ENCODE measurements at regions not wholly inside any gene's neighbourhood (a gene's known extent, or its start where the extent isn't known, plus 50 kb on each side); places are given as distances from the start of the nearest gene placed in this dataset.

DNA sequence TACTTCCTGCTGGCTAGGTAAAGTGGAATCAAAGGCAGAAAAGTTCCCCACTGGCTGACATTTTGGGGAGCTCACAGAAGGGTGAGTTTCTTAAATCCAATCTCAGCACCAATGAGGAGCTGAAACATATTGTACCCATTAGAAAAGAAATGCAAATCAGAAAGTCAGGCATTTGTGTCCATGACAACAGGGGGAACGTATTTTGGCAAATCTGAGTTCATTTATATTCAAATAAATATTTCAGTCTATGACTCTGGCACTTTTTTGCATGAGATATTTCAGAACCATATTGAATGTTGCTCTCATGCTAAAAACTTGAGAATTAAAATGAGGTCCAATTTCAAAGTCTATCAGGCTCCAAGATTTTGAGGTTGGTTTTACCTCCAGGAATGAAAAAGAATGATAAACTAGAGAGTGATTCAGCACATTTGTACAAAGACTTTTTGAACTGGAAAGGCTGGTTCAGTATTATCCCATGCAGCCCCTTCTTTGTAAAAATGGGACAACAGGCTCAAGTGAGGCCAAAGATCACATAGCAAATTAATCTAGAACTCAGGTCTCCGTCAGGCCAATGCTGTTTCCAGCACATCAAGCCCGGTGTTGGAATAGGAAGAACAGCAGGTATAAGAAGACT lies 202.2 kb downstream of the RRAGC start (continued):
- TF ChIP-seq NFE2 (IDR thresholded peaks at IDR 0.05; ENCODE audit: low read depth) = peak; percentile 88
- TF ChIP-seq MAFG (tag; conservative IDR thresholded peaks at IDR 0.05) = peak; percentile 76

DNA sequence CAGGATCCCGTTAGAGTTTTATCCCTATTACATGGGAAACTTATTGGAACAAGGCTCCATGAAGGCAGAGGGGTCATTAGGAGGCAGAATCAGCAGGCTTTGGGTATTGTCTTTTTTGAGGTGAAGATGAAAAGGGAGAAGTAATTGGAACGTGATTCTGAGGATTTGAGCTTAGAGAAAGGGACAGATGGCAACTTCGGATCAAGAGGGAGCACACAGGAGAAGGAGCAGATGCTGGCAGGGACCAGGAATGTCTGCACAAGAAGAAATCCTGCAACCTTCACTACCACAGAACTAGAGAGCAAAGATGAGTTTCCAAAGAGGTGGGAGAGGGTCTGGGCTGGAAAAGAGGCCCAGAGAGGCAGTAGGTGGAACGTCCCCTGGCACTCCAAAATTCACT lies 202.8 kb downstream of the RRAGC start:
- intact Hi-C loops (cut with micrococcal nuclease) (no loop called here), in situ Hi-C loops (cut with MboI) (no loop called here)
- no peak overlapping the region for H3K9ac ChIP-seq (ENCODE audit: insufficient read depth in 1 of 2, low read depth in 2 of 2, low read length in 2 of 2)
- TF ChIP-seq JUNB (CRISPR knock-in tag; conservative IDR thresholded peaks at IDR 0.05) = no peak
- TF ChIP-seq, protein P1, sequence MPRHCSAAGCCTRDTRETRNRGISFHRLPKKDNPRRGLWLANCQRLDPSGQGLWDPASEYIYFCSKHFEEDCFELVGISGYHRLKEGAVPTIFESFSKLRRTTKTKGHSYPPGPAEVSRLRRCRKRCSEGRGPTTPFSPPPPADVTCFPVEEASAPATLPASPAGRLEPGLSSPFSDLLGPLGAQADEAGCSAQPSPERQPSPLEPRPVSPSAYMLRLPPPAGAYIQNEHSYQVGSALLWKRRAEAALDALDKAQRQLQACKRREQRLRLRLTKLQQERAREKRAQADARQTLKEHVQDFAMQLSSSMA (CRISPR knock-in tag; IDR thresholded peaks at IDR 0.05) = no peak
- H3K9me3 ChIP-seq (replicated peaks; ENCODE audit: control insufficient read depth, insufficient read depth, low read depth, low read length) = peaks cover 6% of the 10 kb centered on the region; the same call in 1 of the 2 replicates
- no peaks in the 10 kb centered on the region for H4K20me1 ChIP-seq (replicated peaks; ENCODE audit: control insufficient read depth, insufficient read depth, low read length)
- no peak overlapping the region for H3K4me2 ChIP-seq (ENCODE audit: insufficient read depth, low read length)
- no TSS peak for BruUV-seq (replicated peaks)
- DNase-seq (ENCODE audit: extremely low read depth in 1 of 4, low spot score in 3 of 4) (no peak), ATAC-seq (no peak), FAIRE-seq (no peak)
- no peaks in the 10 kb centered on the region for H3K36me3 ChIP-seq (ENCODE audit: control insufficient read depth, insufficient read depth, low read length)
- ChIA-PET POLR2A (interaction anchor here (0.6 kb wide), 1 partner anchor 129 kb away, joined by 3 read pairs; no protein-coding TSS in a partner anchor), CTCF (ENCODE audit: low intra/inter-chr PET ratio) (no interaction called here)
- no peak overlapping the region for H3K4me3 ChIP-seq
- no peaks in the 10 kb centered on the region; a peak in 2 of 5 replicates for H3K4me1 ChIP-seq (replicated peaks in 1 of 2; ENCODE audit: control insufficient read depth in 2 of 2, insufficient read depth in 2 of 2, low read length in 2 of 2)
- no peaks in the 10 kb centered on the region for H3K9me1 ChIP-seq (ENCODE audit: control insufficient read depth, insufficient read depth, low read length)
- peaks cover 0 to 4% of the 10 kb centered on the region in 2 experiments; a peak in 2 of 5 replicates for H3K27me3 ChIP-seq (ENCODE audit: control insufficient read depth in 2 of 2, insufficient read depth in 2 of 2, low read length in 2 of 2)
- no peak overlapping the region for H3K27ac ChIP-seq (ENCODE audit: extremely low read depth, low read depth, low read length)
- H3K79me2 ChIP-seq (ENCODE audit: control insufficient read depth, insufficient read depth, low read length) = no peaks in the 10 kb centered on the region
- H2AFZ ChIP-seq (ENCODE audit: low read depth, low read length) = no peak overlapping the region
- WGBS (ENCODE audit: insufficient coverage, low coverage, missing lambda C conversion rate) = 1% methylated on average over 4 of the region's 4 CpGs

Measured in K562 (cell line).